SK-N-MC (cell line): ENCODE measurements at regions not wholly inside any gene's neighbourhood (a gene's known extent, or its start where the extent isn't known, plus 50 kb on each side); places are given as distances from the start of the nearest gene placed in this dataset.

Experiments used
- EZH2 ChIP-seq: fragments of 200-600 bp; sonication (generic); IDR thresholded peaks from one replicate; pipeline ENCODE4 v1.6.1; 2017; ENCODE audit warnings: antibody characterized with exemption
- POLR2AphosphoS5 ChIP-seq: IDR thresholded peaks from 2 replicates; pipeline ENCODE4 v1.6.1; 2012; ENCODE audit warnings: mild to moderate bottlenecking, low read depth, low read length, borderline replicate concordance

DNA sequence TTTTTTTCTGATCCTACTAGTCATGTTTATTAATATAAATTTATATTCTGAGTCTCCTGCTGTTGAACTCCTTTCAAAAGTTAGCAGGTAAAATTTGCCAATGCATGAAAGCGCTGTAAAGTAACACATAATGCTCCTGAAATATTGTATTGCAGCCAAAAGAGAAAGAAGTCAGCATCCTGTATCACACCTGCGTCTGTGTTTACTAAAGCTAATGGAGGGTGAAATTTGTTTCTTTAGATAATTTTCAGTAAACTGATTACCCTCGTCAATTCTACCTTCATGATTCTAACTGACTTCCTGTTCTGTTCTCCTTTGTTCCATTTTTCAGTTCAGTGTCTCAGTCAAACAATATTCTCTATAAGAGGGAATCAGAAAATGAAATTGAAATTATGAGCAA lies 415.4 kb downstream of the CDH9 start:
- no peak for TF ChIP-seq EZH2
- no peak for TF ChIP-seq POLR2AphosphoS5
